HCT116 (cell line): ENCODE measurements at regions not wholly inside any gene's neighbourhood (a gene's known extent, or its start where the extent isn't known, plus 50 kb on each side); places are given as distances from the start of the nearest gene placed in this dataset.

Source experiments
- CBX3 ChIP-seq: IDR thresholded peaks from 2 replicates; pipeline ENCODE4 v1.6.1; 2012; ENCODE audit warnings: low read depth
- CTCF ChIP-seq, 3 experiments: fragments of 200-600 bp in 1 of 3; sonication (generic) in 1 of 3; IDR thresholded peaks in 2 of 3; conservative IDR thresholded peaks in 1 of 3; 2 replicates each; pipeline ENCODE4 v1.5.1; 2012 to 2017; ENCODE audit warnings: low read depth in 2 of 3, low read length in 2 of 3, antibody characterized with exemption in 1 of 3, borderline replicate concordance in 1 of 3, control low read depth in 1 of 3, mild to moderate bottlenecking in 1 of 3, mixed read lengths in 1 of 3, mixed run types in 1 of 3, moderate library complexity in 1 of 3; ENCODE audit not compliant: insufficient read depth in 1 of 3
- ELF1 ChIP-seq: IDR thresholded peaks from 2 replicates; pipeline ENCODE4 v1.6.1; 2012; ENCODE audit warnings: low read depth, borderline replicate concordance
- EZH2 ChIP-seq: fragments of 200-600 bp; sonication (generic); IDR thresholded peaks from 2 replicates; pipeline ENCODE4 v1.6.1; 2017; ENCODE audit warnings: antibody characterized with exemption, mixed run types
- POLR2A ChIP-seq: IDR thresholded peaks from 2 replicates; pipeline ENCODE4 v1.7.0; 2011; ENCODE audit warnings: borderline replicate concordance; ENCODE audit not compliant: insufficient read depth, insufficient read length; ENCODE audit errors: extremely low read depth
- POLR2AphosphoS5 ChIP-seq: IDR thresholded peaks from 2 replicates; pipeline ENCODE4 v1.6.1; 2011; ENCODE audit warnings: mild to moderate bottlenecking, low read depth, low read length, moderate library complexity
- RAD21 ChIP-seq: IDR thresholded peaks from 2 replicates; pipeline ENCODE4 v1.6.1; 2012; ENCODE audit warnings: low read depth, mild to moderate bottlenecking
- REST ChIP-seq: IDR thresholded peaks from 2 replicates; pipeline ENCODE4 v1.6.1; 2012; ENCODE audit warnings: low read depth
- SIN3A ChIP-seq: IDR thresholded peaks from 2 replicates; pipeline ENCODE4 v1.6.1; 2012; ENCODE audit warnings: low read depth
- SRF ChIP-seq: IDR thresholded peaks from 2 replicates; pipeline ENCODE4 v1.6.1; 2012; ENCODE audit warnings: low read depth
- TCF7L2 ChIP-seq: IDR thresholded peaks from 2 replicates; pipeline ENCODE4 v1.7.0; 2011; ENCODE audit warnings: borderline replicate concordance, inconsistent platforms; ENCODE audit not compliant: insufficient read depth, insufficient read length; ENCODE audit errors: extremely low read depth
- ZFX ChIP-seq: fragments of 450-650 bp; IDR thresholded peaks from 2 replicates; pipeline ENCODE4 v1.6.1; 2017
- ZNF274 ChIP-seq: fragments of 200-500 bp; sonication (Bioruptor generic); IDR thresholded peaks from 2 replicates; pipeline ENCODE4 v1.6.1; 2014; ENCODE audit warnings: mild to moderate bottlenecking, low read depth, low read length, inconsistent platforms
- TF ChIP-seq, protein P1 (sequence below): IDR thresholded peaks from 2 replicates; pipeline ENCODE4 v1.6.1; 2011; ENCODE audit warnings: mild to moderate bottlenecking, low read length, moderate library complexity; ENCODE audit not compliant: insufficient replicate concordance; ENCODE audit errors: extremely low read depth

DNA sequence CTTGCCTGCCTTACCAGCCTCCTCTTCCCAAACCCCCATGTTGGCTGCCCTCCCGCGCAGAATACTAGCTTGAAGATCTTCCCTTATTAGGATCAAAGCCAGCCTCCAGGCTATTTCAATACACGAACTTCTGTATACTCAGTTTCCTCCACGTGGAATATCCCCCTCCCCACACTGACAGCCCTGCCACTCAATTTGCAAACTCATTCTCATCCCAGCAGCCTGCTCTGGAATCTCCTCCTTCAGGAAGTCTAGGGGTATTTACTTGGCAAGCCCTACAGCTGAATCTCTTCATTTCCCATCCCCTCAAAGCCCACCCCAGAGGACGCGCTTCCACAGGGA lies 157.0 kb upstream of the SMIM23 start:
- TF ChIP-seq CTCF (IDR thresholded peaks at IDR 0.05 in 2 of 3, conservative IDR thresholded peaks at IDR 0.05 in 1 of 3; ENCODE audit: borderline replicate concordance in 1 of 3, insufficient read depth in 1 of 3, low read depth in 2 of 3, low read length in 2 of 3) (no peak), REST (no peak), RAD21 (no peak), TCF7L2 (no peak), SRF (no peak), SIN3A (no peak), POLR2AphosphoS5 (no peak), POLR2A (no peak), ZFX (no peak), EZH2 (no peak), ELF1 (no peak), ZNF274 (no peak), CBX3 (no peak)
- TF ChIP-seq, protein P1, sequence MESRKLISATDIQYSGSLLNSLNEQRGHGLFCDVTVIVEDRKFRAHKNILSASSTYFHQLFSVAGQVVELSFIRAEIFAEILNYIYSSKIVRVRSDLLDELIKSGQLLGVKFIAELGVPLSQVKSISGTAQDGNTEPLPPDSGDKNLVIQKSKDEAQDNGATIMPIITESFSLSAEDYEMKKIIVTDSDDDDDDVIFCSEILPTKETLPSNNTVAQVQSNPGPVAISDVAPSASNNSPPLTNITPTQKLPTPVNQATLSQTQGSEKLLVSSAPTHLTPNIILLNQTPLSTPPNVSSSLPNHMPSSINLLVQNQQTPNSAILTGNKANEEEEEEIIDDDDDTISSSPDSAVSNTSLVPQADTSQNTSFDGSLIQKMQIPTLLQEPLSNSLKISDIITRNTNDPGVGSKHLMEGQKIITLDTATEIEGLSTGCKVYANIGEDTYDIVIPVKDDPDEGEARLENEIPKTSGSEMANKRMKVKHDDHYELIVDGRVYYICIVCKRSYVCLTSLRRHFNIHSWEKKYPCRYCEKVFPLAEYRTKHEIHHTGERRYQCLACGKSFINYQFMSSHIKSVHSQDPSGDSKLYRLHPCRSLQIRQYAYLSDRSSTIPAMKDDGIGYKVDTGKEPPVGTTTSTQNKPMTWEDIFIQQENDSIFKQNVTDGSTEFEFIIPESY, result no peak
